HG02852 (cell line): ENCODE measurements at regions not wholly inside any gene's neighbourhood (a gene's known extent, or its start where the extent isn't known, plus 50 kb on each side); places are given as distances from the start of the nearest gene placed in this dataset.

Experiments used
- ATAC-seq: cut with Tn5 transposase; IDR thresholded peaks from one replicate; pipeline ENCODE4 v1.9.1; 2021; ENCODE audit warnings: mild to moderate bottlenecking, moderate library complexity; ENCODE audit not compliant: unreplicated experiment

DNA sequence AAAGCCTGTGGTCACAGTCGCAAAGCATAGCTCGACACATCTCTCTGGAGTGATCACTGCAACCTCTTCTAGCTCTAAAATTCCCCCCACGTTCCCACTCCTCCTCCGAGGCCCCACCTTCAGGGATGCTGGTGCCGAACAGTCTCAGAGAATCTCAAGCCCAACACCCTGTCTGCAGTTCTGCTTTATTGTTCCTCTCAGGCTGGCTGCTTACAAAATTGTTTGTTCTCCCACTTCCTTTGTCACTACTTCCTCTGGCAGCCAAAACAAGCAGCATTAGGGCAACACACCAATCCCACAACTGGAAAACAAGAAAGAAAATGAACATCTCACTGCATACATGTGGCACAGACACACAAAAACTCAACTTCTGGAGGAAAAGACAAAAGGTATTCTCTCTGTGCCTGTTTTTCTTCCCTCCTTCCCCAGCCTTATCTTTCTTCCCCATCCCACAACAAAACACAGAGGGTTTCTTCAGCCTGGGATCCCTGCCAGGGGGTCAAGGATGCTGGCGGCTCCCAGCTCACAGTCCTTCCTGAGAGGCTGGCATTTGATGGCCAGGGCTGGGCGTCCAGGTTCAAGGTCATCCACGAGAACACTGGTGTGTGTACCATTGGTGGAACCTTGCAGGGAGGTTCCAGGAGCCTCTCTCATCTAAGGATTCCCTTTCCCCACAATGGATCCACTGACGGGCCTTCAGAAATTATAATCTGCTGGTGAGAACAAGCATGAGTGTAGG lies 108.4 kb downstream of the TMCO5A start:
- ATAC-seq = no peak

DNA sequence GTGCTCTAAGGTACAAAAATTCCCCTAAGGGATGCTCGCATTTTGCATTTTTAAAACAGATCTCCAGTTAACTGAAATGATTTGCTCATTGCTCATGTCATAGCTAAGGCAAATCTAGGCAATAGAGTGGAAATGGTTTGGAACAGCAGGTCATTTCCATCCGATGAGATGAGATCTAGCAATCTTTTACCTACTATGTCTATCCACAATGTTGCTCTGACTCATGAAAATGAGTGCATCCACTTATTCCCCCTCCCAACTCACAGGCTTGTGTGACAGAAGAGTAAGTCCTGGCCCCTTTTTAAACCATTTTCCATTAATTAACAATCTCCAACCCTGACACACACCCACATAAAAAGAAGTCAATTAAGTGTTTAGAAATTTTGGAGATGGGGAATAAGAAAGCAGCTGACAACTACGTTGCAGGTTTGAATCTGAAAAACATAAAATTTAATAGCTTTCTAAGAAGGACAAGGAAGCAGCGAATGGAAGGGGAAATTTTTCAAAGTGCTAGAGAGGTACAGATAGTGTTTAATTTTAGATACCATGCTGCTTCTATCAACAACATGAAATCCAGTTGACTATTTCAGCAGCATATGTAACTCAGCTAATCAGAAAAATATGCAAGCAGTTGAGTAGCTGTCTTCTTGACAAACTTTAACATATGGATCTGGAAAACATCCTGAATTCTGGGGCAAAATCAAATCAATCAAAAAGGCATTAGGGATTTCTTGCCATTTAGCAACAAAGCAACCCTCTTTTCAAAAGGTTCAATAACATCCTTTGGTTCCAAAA lies 112.0 kb downstream of the TMCO5A start:
- ATAC-seq = no peak

- peak; percentile 75 for ATAC-seq
These were observed 113.6 kb downstream of the TMCO5A start for GRCh38 chr15:38048001-38048455.

DNA sequence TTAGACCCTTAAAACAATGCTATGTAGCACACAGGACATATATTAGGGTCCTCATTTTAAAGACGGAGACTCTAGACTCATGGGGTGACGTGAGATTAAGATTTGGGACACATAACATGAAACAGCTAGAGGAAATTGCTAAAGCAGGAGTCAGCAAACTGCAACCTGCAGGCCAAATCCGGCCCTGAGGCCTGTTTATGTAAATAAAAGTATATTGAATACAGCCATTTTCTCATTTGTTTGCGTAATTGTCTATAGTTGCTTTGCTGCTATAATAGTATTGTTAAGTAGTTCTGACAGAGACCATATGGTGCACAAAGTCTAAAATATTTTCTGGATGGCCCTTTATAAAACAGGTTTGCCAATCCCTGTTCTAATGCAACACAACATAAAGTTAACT lies 115.5 kb downstream of the TMCO5A start:
- no peak for ATAC-seq

DNA sequence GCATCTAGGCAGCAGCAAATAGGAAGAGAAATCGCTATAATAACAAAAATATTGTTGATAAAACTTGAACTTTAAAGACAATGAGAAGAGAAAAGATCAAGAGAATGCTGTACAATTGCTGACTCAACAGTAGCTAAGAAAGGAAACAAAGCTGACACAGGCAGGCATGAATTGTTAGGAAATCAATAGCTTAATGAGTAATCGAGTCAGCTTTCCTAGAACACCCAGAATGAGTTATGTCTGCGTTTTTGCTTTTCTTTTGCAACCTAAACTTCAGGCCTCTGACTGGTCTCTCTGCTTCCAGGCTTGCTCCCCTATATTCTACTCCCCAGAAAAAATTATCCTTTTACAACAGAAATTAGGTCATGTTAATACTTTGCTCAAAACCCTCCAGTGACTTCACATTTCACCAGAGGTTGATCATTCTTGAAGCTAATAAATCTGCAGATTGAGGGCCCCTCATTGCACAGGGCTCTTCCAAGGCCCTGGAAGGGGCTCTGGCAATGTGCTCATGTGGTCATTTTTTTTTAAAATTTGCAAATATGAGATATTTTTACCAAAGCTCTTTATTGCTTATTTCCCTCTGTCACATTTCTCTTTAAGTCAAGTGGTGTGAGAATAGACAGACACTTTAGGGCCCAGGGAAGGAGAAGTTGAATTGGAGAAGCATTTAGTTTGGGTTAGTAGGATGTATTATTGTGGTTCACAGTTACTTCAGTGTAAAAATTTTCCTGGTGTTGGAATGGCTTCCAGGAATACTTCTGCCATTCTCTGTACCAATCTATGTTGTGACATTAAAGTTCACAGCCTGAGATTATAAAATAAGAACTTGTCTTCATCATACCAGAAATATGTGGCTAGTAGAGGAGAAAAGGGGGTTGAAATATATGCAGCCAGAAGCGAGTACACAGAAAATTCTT lies 116.3 kb downstream of the TMCO5A start:
- ATAC-seq = no peak

DNA sequence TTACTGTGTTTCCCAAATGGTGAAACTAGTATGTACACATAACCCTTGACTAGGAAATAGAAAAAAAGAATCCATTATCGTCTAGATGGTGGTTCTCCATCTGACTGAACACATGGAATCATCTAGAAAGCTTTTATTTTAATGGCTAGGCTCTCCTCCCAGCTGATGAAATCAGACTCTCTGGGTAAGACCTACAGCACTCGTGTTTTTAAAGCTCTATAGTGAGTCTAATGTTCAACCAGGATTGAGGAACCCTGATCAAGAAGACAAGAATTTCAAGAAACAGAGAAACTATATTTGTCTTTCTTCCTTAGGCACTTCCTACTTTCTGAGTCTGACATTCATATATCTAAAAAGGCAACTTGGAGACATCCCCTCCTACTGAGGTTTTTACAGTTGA lies 118.8 kb downstream of the TMCO5A start:
- ATAC-seq = no peak

DNA sequence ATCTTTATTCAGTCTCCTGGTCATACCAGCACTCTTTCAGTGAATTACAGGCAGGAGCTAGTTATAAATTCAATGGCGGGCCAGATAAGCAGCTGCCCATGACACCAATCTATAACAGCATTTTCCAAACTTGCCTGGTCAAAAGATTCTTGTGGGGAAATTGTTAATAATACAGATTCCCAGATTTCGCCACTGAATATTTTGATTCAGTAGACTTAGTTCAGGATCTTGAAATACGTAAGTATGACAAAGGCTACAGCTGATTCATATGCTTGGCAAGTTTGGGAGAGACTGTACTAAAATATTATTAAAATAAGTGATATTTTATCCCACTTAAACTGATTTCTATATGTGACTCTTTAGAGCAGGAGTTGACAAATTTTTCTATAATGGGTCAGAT lies 119.3 kb downstream of the TMCO5A start:
- ATAC-seq = no peak

- ATAC-seq = no peak
These were observed 120.0 kb downstream of the TMCO5A start for GRCh38 chr15:38054488-38054887.

DNA sequence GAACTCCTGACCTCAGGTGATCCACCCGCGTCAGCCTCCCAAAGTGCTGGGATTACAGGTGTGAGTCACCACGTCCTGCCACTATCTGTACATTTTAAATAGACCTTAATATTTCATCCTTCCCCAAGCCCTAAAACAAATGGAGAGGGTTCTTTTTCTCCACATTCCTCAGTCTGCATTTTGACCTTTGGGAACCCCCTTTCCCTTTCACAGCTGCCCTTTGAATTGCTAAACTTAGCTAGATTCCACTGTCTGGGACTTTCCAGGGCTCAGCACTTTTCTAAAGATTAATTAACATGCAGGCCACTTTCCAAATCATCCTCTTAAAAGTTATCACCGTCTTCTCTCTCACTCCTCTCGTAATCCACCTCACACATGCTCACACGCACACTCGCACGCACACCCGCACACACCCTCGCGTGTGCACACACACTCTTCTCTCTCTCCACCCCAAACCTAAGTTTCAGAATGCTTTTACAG lies 124.2 kb downstream of the TMCO5A start:
- ATAC-seq = peak; percentile 52

GRCh38 chr15:38059665-38060064 lies 125.2 kb downstream of the TMCO5A start:
- ATAC-seq = no peak

- ATAC-seq = no peak
These were observed 127.6 kb downstream of the TMCO5A start for GRCh38 chr15:38061856-38062649.

- ATAC-seq = no peak
These were observed 128.3 kb downstream of the TMCO5A start for GRCh38 chr15:38062696-38063095.

DNA sequence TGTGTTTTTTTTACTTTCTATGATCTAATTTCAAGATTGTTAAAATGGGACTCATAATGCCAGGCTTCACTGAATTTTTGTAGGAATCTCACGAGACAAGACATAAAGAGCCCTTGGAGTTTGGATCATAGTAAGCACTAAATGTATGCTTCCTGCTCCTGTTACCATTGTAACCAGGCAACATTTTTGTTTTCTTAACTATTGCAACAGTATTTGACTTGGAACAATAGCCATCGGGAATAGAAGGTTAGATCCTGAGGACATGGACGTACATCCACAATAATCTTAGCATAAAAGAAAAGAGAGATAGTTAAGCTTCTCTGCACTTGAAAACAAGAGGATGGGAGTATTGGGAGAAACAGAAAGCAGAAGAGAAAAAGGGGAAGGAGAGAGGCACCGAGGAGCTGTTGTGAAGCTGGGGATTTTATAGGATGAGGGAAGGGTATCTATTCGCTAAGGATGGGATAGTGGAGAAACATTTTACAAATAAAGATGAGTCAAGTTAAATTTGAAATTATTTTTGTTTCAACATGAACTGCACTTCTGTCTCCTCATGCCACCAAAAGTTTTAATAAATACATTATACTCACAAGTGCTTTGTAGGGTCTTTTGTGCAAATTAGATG lies 131.4 kb downstream of the TMCO5A start:
- no peak for ATAC-seq

DNA sequence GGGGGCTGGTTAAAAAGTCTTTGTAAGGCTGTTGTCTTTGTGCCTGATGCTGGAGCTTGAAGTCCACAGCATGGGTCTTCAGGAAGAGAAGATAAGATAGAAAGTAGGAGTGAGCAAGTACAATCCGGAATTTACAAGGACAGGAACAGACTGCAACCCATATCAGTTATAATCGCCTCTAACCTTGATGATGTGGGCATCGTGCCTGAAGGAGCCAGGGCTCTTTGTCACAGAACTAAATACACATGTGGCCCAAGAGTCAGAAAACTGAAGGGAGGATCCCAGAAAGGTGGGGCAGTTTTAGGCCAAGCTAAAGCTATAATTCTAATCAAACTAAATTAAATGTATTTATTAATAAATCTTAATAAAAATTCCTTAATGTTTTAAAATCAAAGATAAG lies 132.2 kb downstream of the TMCO5A start:
- ATAC-seq = no peak

DNA sequence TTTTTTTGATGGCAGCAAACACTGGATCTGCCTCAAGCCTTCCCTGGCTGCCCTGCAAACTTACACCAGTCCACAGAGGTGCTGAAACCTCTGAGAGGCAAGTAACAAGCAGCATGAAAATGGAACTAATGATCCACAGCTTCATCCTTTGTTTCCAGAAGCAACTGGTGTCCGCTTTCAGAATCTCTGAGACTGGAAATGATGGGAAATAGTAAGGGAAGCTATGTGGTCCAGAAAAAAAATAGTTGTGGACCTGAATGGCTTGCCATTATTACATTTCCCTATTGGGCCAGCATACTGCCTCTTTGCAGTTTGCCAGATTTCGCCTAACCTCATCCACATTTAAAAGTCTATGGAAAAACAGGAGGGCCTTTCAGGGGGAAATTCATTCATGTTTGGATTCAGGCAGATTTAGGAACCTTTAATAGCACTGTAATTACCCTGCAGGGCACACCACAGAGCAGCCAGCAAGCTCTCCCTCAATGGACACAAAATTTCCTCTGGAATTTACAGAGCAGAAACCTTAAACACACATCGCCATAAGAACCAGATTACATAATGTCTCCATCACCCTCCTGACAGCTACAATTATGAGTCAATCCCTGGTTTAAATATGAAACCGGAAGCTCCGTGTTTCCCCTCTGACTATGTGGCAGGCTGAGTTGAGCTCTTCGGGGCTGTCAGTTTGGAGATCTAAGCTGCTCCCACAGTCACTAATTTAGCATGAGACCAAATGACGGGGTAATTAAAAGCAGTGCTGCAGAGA lies 134.4 kb downstream of the TMCO5A start:
- peak; percentile 82 for ATAC-seq

DNA sequence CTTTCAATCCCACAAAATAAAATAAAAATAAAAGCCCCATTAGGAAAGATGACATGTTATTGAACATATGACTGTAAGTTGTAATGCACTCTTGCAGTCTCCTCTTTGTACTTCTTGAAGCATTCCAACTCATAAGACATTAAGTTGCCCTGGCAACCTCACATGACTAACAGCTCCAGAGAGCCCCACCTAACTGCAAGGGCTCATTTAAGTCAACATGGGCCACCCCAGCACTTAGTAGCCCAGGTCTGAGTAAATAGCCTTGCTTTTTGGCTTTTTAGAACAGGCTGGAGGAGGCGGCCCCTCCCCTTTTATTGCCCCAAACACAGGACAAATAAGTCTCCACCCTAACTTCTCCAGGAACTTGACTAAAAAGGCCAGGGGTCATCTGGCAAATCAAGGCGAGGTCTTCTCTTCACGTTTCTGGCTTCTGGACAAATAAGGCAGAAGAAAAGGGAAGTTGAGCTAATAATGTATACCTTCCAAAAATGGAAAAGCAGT lies 135.1 kb downstream of the TMCO5A start:
- ATAC-seq = no peak

- no peak for ATAC-seq
These were observed 136.3 kb downstream of the TMCO5A start for GRCh38 chr15:38070778-38071177.

- ATAC-seq = no peak
These were observed 137.0 kb downstream of the TMCO5A start for GRCh38 chr15:38071211-38071972.
